ENCODE measurements at regions not wholly inside any gene's neighbourhood (a gene's known extent, or its start where the extent isn't known, plus 50 kb on each side); places are given as distances from the start of the nearest gene placed in this dataset.

DNA sequence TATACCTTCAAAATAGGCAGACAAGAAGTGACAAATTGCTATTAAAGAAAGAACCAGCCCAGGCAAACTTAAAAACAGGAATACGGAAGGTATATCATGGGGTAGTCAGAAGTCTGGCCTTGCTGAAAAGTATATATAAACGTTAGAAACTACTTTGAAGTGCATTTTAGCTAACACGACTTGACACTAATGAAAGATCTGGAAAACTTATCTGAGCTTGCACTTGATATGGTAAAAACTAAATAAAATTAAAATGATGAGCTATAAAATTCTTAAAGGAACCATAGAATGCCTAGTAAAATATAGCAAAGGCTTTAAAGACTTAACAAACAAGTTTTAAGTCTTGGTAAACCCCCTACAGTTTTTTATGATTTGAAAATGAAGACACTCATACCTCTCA, 795.3 kb upstream of the PCDH20 start:
- no peak for TF ChIP-seq CTCF (IDR thresholded peaks at IDR 0.05; ENCODE audit: low read length)
- TF ChIP-seq EZH2 (optimal IDR thresholded peaks at IDR 0.05; ENCODE audit: low read depth, low read length) = no peak

Measured in MM.1S (cell line).